ENCODE measurements at regions not wholly inside any gene's neighbourhood (a gene's known extent, or its start where the extent isn't known, plus 50 kb on each side); places are given as distances from the start of the nearest gene placed in this dataset.
A peak's percentile ranks its signal among the peaks of the same experiment; 100 is the strongest.

DNA sequence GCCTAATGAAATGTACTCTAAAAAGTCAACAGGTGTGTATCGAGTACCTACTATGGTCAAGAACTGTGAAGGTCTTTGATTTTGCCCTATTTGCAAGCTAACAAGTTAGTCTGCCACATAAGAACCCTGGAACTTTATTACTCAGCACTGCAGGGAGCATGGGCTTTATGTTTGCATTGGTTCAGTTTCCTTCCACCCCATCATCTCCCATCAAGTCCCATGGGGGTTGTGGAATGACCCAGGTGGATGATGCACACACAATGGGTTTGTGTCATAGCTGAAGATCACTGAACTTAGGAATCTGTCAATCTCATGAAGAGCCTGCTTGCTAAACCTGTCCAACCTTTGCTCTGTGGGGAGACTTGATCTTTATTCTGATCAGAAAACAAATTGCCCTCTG, 265.5 kb downstream of the RPRM start:
- H3K4me1 ChIP-seq, result no peaks in the 10 kb centered on the region
- H3K4me2 ChIP-seq, result no peak overlapping the region
- H4K20me1 ChIP-seq, result no peaks in the 10 kb centered on the region
- no peaks in the 10 kb centered on the region for H3K36me3 ChIP-seq
- TF ChIP-seq Cebpa-rat (IDR thresholded peaks at IDR 0.05), result no peak
- no peaks in the 10 kb centered on the region for H3K27me3 ChIP-seq
- no peak overlapping the region for H3K9ac ChIP-seq
- H3K4me3 ChIP-seq, result no peak overlapping the region
- no peak overlapping the region for H3K27ac ChIP-seq
- H3K9me3 ChIP-seq (replicated peaks in 1 of 11), result no peaks in the 10 kb centered on the region

DNA sequence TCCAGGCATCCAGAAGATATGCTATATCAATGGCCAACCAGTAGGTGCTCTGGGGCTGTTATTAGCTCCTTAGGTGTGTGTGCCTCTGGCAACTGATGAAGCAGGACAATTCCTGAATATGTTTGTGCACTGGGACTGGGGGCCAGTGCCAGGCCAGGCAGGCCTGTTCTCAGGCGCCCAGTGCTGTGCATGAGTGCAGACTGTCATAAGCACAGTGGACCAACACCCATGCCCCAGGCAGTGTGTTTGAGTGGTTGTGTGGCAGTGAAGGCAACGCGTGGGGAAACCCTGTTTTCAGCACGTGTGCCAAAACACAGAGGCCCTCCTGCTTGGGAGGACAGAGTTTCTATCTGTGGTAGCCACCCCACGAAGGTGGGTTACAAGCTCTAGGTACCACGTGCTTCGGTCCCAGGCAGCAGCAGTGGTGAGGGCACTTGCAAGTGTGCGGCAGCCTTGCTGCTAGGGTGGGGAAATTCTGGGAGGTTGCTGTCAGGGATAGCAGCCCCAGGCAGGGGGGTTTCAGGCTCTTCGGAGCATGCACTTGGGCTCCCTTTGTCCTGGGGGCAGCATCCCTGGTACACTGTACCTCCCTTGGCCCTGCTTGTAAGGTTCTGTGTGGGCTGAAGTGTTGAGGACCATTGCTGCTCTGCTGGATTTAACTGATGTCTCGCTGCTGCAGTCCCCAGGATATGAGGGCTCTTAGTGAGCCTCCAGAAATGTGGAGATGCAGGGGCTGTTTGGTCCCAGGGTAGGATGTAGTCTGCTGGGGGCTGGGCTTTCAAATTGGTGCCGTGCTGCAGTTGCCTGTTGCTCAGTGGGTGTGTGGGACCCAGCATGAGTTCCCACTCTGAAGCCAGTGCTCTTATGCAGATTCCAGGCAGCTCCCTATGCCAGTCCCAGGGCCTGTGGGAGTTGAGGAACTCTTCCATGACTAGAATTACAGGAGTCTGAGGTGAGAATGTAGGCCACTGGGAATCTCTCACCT, 280.9 kb downstream of the RPRM start:
- Histone ChIP-seq H3K36me3 (no peaks in the 10 kb centered on the region), H3K27me3 (no peaks in the 10 kb centered on the region), H3K27ac (no peak overlapping the region), H3K4me2 (no peak overlapping the region), H3K9ac (no peak overlapping the region), H3K9me3 (replicated peaks in 1 of 11) (peaks cover 0 to 16% (median 9%) of the 10 kb centered on the region in 11 experiments; a peak in 8 of 22 replicates), H3K4me1 (no peaks in the 10 kb centered on the region), H4K20me1 (no peaks in the 10 kb centered on the region), H3K4me3 (no peak overlapping the region)
- TF ChIP-seq Cebpa-rat (IDR thresholded peaks at IDR 0.05), result no peak

DNA sequence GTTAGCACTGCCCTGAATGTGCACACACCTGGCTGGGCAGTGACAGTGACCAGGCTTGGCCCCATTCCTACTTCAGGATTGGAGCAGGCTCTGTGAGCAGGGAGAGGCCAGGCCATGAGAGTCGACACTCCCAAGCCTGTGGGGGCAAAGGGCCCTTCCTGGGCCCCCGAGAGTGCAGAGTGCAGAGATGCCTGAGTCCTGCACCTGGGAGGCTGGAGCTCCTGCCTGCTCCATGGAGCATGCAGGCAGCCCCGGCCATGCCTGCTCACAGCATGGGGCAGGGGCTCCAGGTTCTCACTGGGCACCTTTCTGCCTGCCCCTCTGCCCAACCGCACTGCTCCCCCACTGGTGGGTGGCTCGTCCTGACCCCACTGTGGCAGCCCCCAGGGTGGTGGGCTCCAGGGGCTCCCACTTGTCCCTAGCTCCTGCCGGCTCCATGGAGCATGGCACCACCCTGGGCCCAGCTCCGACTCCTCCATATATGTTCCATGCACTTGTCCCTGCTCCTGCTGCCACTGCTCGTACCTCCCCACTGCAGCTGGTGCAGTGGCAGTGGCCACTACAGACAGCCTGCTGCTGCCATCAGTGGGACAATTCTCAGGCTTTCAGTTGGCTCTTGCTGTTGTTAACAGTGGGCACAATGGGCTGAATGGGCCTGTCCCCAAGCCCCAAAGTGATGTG, 282.0 kb downstream of the RPRM start:
- H3K9ac ChIP-seq, result no peak overlapping the region
- no peaks in the 10 kb centered on the region for H3K36me3 ChIP-seq
- peaks cover 0 to 16% (median 9%) of the 10 kb centered on the region in 11 experiments; a peak in 8 of 22 replicates for H3K9me3 ChIP-seq (replicated peaks in 1 of 11)
- no peaks in the 10 kb centered on the region for H3K27me3 ChIP-seq
- no peak overlapping the region for H3K4me2 ChIP-seq
- no peak overlapping the region for H3K4me3 ChIP-seq
- no peaks in the 10 kb centered on the region for H3K4me1 ChIP-seq
- no peaks in the 10 kb centered on the region for H4K20me1 ChIP-seq
- no peak overlapping the region for H3K27ac ChIP-seq
- TF ChIP-seq Cebpa-rat (IDR thresholded peaks at IDR 0.05), result no peak

DNA sequence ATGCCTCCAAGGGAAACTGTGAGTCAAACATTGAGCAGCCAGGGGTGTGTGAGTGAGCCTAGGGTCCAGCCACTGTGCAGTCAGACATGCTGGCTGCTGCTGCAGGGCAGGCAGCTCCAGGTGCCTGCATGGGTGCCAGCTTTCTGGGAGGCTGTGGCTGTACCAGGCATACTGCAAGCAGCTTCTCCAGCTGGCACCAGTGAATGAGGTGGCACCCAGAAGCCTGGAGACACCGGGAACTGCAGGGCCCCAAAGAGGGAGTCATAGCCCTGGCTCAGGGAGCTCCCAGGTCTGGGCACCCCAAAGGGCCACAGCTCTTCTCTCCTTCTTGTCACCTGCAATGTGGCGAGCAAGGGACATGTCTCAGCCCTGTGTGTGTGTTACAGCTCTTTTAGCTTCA, 283.2 kb downstream of the RPRM start:
- no peaks in the 10 kb centered on the region for H3K4me1 ChIP-seq
- H3K4me2 ChIP-seq, result no peak overlapping the region
- H3K27ac ChIP-seq, result no peak overlapping the region
- H3K9me3 ChIP-seq (replicated peaks in 1 of 11), result peaks cover 0 to 16% (median 9%) of the 10 kb centered on the region in 11 experiments; a peak in 8 of 22 replicates
- H3K36me3 ChIP-seq, result no peaks in the 10 kb centered on the region
- TF ChIP-seq Cebpa-rat (IDR thresholded peaks at IDR 0.05), result no peak
- no peak overlapping the region for H3K9ac ChIP-seq
- no peak overlapping the region for H3K4me3 ChIP-seq
- no peaks in the 10 kb centered on the region for H3K27me3 ChIP-seq
- no peaks in the 10 kb centered on the region for H4K20me1 ChIP-seq

DNA sequence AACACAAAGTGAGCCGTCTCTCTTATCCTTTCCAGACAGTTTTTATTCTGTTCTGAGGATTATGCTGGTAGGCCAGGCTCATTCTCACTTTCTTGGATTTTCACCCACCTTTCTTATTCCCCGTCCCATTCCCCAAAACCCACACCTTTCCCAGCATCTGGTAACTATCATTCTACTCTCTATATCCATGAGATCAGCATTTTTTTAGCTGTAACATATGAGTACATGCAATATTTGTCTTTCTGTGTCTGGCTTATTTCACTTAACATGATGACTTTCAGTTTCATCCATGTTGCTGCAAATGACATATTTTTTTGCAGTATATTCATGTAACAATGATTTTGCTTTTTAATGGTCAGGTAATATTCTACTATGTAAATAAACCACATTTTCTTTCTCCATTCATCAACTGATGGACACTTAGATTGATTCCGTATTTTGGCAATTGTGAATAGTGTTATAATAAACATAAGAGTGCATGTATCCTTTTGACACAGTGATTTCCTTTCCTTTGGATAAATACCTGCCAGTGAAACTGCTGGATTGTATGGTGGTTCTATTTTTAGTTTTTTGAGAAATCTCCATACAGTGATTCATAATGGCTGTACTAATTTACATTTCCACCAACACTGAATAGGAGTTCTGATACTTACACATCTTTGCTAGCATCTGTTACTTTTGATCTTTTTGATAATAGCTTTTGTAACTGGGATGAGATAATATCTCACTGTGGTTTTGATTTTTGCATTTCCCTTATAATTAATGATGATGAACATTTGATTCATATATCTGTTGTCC, 289.3 kb downstream of the RPRM start:
- H3K27me3 ChIP-seq, result no peaks in the 10 kb centered on the region
- no peak overlapping the region for H3K27ac ChIP-seq
- no peaks in the 10 kb centered on the region for H3K4me1 ChIP-seq

GRCh38 chr2:153179808-153180207, 298.8 kb downstream of the RPRM start:
- Histone ChIP-seq H3K4me1 (no peaks in the 10 kb centered on the region), H3K4me3 (no peak overlapping the region), H3K4me2 (no peak overlapping the region), H4K20me1 (no peaks in the 10 kb centered on the region), H3K9me3 (replicated peaks in 1 of 11) (no peaks in the 10 kb centered on the region), H3K9ac (no peak overlapping the region), H3K36me3 (no peaks in the 10 kb centered on the region), H3K27ac (no peak overlapping the region), H3K27me3 (no peaks in the 10 kb centered on the region)
- TF ChIP-seq Cebpa-rat (IDR thresholded peaks at IDR 0.05), result peak in 2 of 11 experiments; percentile 43 to 61; a peak in 2 of 22 replicates

More for the DNA sequence above, 289.3 kb downstream of the RPRM start:
- no peaks in the 10 kb centered on the region for H3K36me3 ChIP-seq
- no peaks in the 10 kb centered on the region for H4K20me1 ChIP-seq
- peaks cover 0 to 20% (median 9%) of the 10 kb centered on the region in 11 experiments; a peak in 10 of 22 replicates for H3K9me3 ChIP-seq (replicated peaks in 1 of 11)
- H3K4me3 ChIP-seq, result no peak overlapping the region
- H3K9ac ChIP-seq, result no peak overlapping the region
- no peak overlapping the region for H3K4me2 ChIP-seq
- no peak for TF ChIP-seq Cebpa-rat (IDR thresholded peaks at IDR 0.05)

- H3K4me3 ChIP-seq, result no peak overlapping the region
- H3K27ac ChIP-seq, result no peak overlapping the region
- H3K36me3 ChIP-seq, result no peaks in the 10 kb centered on the region
- H3K9me3 ChIP-seq (replicated peaks in 1 of 11), result no peaks in the 10 kb centered on the region
- no peak overlapping the region for H3K4me2 ChIP-seq
- H3K9ac ChIP-seq, result no peak overlapping the region
- no peak for TF ChIP-seq Cebpa-rat (IDR thresholded peaks at IDR 0.05)
- H4K20me1 ChIP-seq, result no peaks in the 10 kb centered on the region
- H3K27me3 ChIP-seq, result no peaks in the 10 kb centered on the region
- no peaks in the 10 kb centered on the region for H3K4me1 ChIP-seq
Observed at GRCh38 chr2:153169609-153170008, 309.0 kb downstream of the RPRM start.

GRCh38 chr2:153165021-153165420, 313.5 kb downstream of the RPRM start:
- Histone ChIP-seq H3K36me3 (no peaks in the 10 kb centered on the region), H3K4me3 (no peak overlapping the region), H3K27me3 (no peaks in the 10 kb centered on the region), H3K4me2 (no peak overlapping the region), H3K9ac (no peak overlapping the region), H3K9me3 (replicated peaks in 1 of 11) (no peaks in the 10 kb centered on the region), H4K20me1 (no peaks in the 10 kb centered on the region), H3K4me1 (no peaks in the 10 kb centered on the region), H3K27ac (no peak overlapping the region)
- TF ChIP-seq Cebpa-rat (IDR thresholded peaks at IDR 0.05), result no peak

GRCh38 chr2:153163055-153163454, 315.5 kb downstream of the RPRM start:
- no peaks in the 10 kb centered on the region for H3K9me3 ChIP-seq (replicated peaks in 1 of 11)
- no peak overlapping the region for H3K27ac ChIP-seq
- no peak overlapping the region for H3K4me3 ChIP-seq
- no peaks in the 10 kb centered on the region for H3K27me3 ChIP-seq
- no peaks in the 10 kb centered on the region for H3K4me1 ChIP-seq
- TF ChIP-seq Cebpa-rat (IDR thresholded peaks at IDR 0.05), result no peak
- no peaks in the 10 kb centered on the region for H3K36me3 ChIP-seq
- no peak overlapping the region for H3K9ac ChIP-seq
- no peak overlapping the region for H3K4me2 ChIP-seq
- H4K20me1 ChIP-seq, result no peaks in the 10 kb centered on the region

Data from BLaER1 treated with 17β-estradiol and CSF1 and Interleukin-3, amounts not matched to agents 10 nM and 100 nM (cell line).